ENCODE measurements at regions not wholly inside any gene's neighbourhood (a gene's known extent, or its start where the extent isn't known, plus 50 kb on each side); places are given as distances from the start of the nearest gene placed in this dataset.

DNA sequence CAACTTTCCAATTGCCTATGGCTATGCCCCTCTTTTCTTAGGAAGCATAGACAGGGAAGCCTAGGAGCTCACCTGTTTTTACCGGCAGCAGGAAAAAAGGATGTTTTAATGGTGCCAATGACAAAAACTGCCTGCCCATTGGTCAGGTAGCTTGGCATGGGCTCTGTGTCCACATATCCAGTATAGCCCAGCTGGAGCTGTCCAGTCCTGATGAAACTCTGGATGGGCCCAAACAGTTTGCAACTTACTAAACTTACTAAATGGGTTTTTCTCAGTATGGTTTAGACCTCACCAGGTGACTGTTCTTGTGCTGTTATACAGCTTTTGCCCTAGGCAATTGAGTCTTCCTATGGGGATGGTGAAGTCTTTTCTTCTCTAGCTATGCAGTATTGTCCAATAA lies 711.2 kb downstream of the AMY1C start:
- TF ChIP-seq, protein P1, sequence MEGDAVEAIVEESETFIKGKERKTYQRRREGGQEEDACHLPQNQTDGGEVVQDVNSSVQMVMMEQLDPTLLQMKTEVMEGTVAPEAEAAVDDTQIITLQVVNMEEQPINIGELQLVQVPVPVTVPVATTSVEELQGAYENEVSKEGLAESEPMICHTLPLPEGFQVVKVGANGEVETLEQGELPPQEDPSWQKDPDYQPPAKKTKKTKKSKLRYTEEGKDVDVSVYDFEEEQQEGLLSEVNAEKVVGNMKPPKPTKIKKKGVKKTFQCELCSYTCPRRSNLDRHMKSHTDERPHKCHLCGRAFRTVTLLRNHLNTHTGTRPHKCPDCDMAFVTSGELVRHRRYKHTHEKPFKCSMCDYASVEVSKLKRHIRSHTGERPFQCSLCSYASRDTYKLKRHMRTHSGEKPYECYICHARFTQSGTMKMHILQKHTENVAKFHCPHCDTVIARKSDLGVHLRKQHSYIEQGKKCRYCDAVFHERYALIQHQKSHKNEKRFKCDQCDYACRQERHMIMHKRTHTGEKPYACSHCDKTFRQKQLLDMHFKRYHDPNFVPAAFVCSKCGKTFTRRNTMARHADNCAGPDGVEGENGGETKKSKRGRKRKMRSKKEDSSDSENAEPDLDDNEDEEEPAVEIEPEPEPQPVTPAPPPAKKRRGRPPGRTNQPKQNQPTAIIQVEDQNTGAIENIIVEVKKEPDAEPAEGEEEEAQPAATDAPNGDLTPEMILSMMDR (IDR thresholded peaks at IDR 0.05): no peak
- TF ChIP-seq ZFX (IDR thresholded peaks at IDR 0.05; ENCODE audit: borderline replicate concordance): no peak
